A549 (cell line): ENCODE measurements at regions not wholly inside any gene's neighbourhood (a gene's known extent, or its start where the extent isn't known, plus 50 kb on each side); places are given as distances from the start of the nearest gene placed in this dataset.
"Not testable (repeated sequence)": the region's sequence is repeated elsewhere in the genome, so short reads cannot be mapped to it uniquely, and the experiment has no call there.

Experiments used
- ATAC-seq, 2 experiments: fragments of 200-7000 bp in 1 of 2; fragments of >200 bp in 1 of 2; cut with Nextera tagmentation in 1 of 2; cut with Tn5 transposase in 1 of 2; 3 replicates each; pipeline versions ENCODE4 v1.8.0 to v1.9.1; 2018 to 2020; ENCODE audit warnings: mild to moderate bottlenecking in 1 of 2, moderate library complexity in 1 of 2
- CTCF ChIA-PET: fragments of 300-600 bp; sonication (Branson Sonifier 250); formaldehyde crosslinking; extraction: SDS; loops from one replicate; lab custom pipeline; 2021; ENCODE audit warnings: antibody characterized with exemption, inconsistent platforms; lab: Yijun Ruan, JAX
- POLR2A ChIA-PET: fragments of 350-600 bp; formaldehyde crosslinking; extraction: SDS; loops from one replicate; lab custom pipeline; 2021; ENCODE audit warnings: antibody characterized with exemption, inconsistent platforms; lab: Yijun Ruan, JAX
- DNase-seq, 2 experiments: peaks; one replicate each; pipeline versions ENCODE4 v3.0.0 to v3.0.0-alpha.2; 2011 to 2016; ENCODE audit warnings: low read depth in 1 of 2, low spot score in 1 of 2
- FAIRE-seq: peaks from 2 replicates; lab custom pipeline; 2011; peaks lifted over from hg19 to GRCh38; lab: Jason Lieb, UNC
- H3K27ac ChIP-seq, 2 experiments: fragments of >200 bp; sonication (Bioruptor Twin); formaldehyde crosslinking; 3 replicates each; pipeline ENCODE4 v1.5.1; 2016 to 2017
- H3K4me1 ChIP-seq: fragments of >200 bp; sonication (Bioruptor Twin); formaldehyde crosslinking; 3 replicates; pipeline ENCODE4 v1.6.1; 2016
- H3K4me2 ChIP-seq: fragments of >200 bp; sonication (Bioruptor Twin); formaldehyde crosslinking; 3 replicates; pipeline ENCODE4 v1.6.1; 2016
- H3K4me3 ChIP-seq: fragments of >200 bp; sonication (Bioruptor Twin); formaldehyde crosslinking; 3 replicates; pipeline ENCODE4 v1.5.1; 2016
- H3K9me3 ChIP-seq: fragments of >200 bp; sonication (Bioruptor Twin); formaldehyde crosslinking; 3 replicates; pipeline ENCODE4 v1.6.1; 2016
- CBX2 ChIP-seq: fragments of 200-600 bp; sonication (generic); IDR thresholded peaks from 2 replicates; pipeline ENCODE4 v1.6.1; 2016; ENCODE audit warnings: low read depth, mild to moderate bottlenecking, borderline replicate concordance
- ELK1 ChIP-seq: fragments of 150-350 bp; IDR thresholded peaks from 2 replicates; pipeline ENCODE4 v1.6.1; 2014; ENCODE audit warnings: low read depth, mild to moderate bottlenecking, low read length
- HDAC2 ChIP-seq: fragments of 200-600 bp; sonication (generic); IDR thresholded peaks from 2 replicates; pipeline ENCODE4 v1.6.1; 2016
- JUNB ChIP-seq: fragments of >200 bp; sonication (Bioruptor Twin); formaldehyde crosslinking; IDR thresholded peaks from 2 replicates; pipeline ENCODE4 v1.6.1; 2016
- MYC ChIP-seq: IDR thresholded peaks from 2 replicates; pipeline ENCODE4 v1.6.1; 2012; ENCODE audit warnings: mild to moderate bottlenecking, inconsistent platforms, low read length, improper control_type of control experiment, borderline replicate concordance
- RNF2 ChIP-seq: fragments of 200-600 bp; sonication (generic); IDR thresholded peaks from 2 replicates; pipeline ENCODE4 v1.6.1; 2016; ENCODE audit warnings: low read depth, mild to moderate bottlenecking, antibody characterized with exemption, moderate library complexity, borderline replicate concordance
- TP53 ChIP-seq: fragments of 250-450 bp; sonication (Bioruptor Pico); IDR thresholded peaks from 2 replicates; pipeline ENCODE4 v1.5.0; 2021; ENCODE audit warnings: mild to moderate bottlenecking, moderate library complexity
- WGBS: methylation state at CpG from one replicate; pipeline ENCODE4 v1.1.6; 2017; ENCODE audit errors: missing lambda C conversion rate; 5-methylcytosine and 5-hydroxymethylcytosine counted together
- small RNA-seq, 6 experiments: library from RNA; depleted of rRNA; stranded (forward); fragments of <200 nt; gene quantifications; one replicate each; pipeline ENCODE3, GENCODE V24; 2012

DNA sequence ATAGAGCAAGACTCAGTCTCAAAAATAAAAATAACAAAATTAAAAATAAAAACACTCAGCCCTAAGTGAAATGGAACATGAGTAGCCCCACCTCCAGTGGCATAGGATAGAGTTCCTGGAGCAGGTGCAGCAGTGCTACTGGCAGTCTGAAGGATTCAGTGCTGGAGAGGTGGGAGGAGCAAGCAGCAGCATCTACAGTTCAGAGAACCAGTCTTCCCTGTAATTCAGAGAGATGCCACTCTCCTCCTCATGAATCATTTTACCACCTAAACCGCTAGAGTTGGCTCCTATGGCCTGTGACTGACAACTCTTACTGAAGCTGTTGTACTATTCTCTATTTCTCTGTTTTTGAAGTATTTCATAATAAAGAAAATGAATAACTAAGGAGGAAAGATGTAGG lies 56.0 kb upstream of the SMURF2 start:
- POLR2A ChIA-PET: no interaction called here
- FAIRE-seq (no peak), ATAC-seq (peak; percentile 52 to 56; a peak in 4 of 6 replicates), DNase-seq (no peak)
- CTCF ChIA-PET: no interaction called here
- H3K27ac ChIP-seq: no peak overlapping the region
- 51% methylated on average over 1 of the region's 1 CpG for WGBS
- TF ChIP-seq ELK1 (no peak), MYC (no peak), CBX2 (no peak), HDAC2 (no peak), JUNB (no peak), TP53 (CRISPR knock-in tag) (no peak), RNF2 (no peak)
- H3K4me2 ChIP-seq: no peak overlapping the region
- no peaks in the 10 kb centered on the region for H3K9me3 ChIP-seq
- H3K4me1 ChIP-seq: no peaks in the 10 kb centered on the region
- no peak overlapping the region for H3K4me3 ChIP-seq

DNA sequence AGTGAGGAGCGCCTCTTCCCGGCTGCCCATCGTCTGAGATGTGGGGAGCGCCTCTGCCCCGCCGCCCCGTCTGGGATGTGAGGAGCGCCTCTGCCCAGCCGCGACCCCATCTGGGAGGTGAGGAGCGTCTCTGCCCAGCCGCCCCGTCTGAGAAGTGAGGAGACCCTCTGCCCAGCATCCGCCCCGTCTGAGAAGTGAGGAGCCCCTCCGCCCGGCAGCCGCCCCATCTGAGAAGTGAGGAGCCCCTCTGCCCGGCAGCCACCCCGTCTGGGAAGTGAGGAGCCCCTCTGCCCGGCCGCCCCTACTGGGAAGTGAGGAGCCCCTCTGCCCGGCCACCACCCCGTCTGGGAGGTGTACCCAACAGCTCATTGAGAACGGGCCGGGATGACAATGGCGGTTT lies 54.4 kb upstream of the SMURF2 start:
- POLR2A ChIA-PET: interaction anchor here (0.7 kb wide), 1 partner anchor 158 kb away, joined by 7 read pairs; no protein-coding TSS in a partner anchor
- H3K4me1 ChIP-seq, FAIRE-seq, H3K27ac ChIP-seq, H3K9me3 ChIP-seq, H3K4me2 ChIP-seq, CTCF ChIA-PET, H3K4me3 ChIP-seq, DNase-seq, ATAC-seq: not testable (repeated sequence)
- 97% methylated on average over 20 of the region's 27 CpGs for WGBS

DNA sequence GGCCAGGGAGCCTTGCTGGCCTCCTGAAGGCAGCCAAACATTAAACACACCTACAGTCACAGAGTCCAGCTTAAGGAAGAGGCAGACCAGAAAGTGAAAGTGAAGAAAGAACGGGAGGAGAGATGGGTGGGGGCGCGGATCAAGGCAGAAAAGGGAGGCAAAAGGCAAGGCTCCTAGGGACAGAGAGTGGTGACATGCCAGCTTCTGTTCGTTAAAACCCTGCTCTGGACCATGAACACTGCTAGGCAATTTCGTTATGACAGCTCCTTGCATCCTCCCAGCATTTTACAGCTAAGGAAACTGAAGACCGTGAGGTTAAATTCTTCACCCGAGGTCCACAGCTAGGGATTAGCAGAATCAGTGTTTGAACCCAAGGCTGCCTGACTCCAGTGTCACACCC lies 51.7 kb upstream of the SMURF2 start:
- ATAC-seq, DNase-seq, POLR2A ChIA-PET, H3K4me2 ChIP-seq, H3K9me3 ChIP-seq, FAIRE-seq, H3K4me1 ChIP-seq, H3K4me3 ChIP-seq: not testable (repeated sequence)
- CTCF ChIA-PET: interaction anchor here (1.0 to 2.4 kb wide), 3 partner anchors 16 to 65 kb away, joined by 3 to 5 read pairs (median 3); no protein-coding TSS in a partner anchor
- peak overlapping the region in 1 of 2 experiments; percentile 49; a peak in 2 of 6 replicates for H3K27ac ChIP-seq
- 81% methylated on average over 7 of the region's 7 CpGs for WGBS

DNA sequence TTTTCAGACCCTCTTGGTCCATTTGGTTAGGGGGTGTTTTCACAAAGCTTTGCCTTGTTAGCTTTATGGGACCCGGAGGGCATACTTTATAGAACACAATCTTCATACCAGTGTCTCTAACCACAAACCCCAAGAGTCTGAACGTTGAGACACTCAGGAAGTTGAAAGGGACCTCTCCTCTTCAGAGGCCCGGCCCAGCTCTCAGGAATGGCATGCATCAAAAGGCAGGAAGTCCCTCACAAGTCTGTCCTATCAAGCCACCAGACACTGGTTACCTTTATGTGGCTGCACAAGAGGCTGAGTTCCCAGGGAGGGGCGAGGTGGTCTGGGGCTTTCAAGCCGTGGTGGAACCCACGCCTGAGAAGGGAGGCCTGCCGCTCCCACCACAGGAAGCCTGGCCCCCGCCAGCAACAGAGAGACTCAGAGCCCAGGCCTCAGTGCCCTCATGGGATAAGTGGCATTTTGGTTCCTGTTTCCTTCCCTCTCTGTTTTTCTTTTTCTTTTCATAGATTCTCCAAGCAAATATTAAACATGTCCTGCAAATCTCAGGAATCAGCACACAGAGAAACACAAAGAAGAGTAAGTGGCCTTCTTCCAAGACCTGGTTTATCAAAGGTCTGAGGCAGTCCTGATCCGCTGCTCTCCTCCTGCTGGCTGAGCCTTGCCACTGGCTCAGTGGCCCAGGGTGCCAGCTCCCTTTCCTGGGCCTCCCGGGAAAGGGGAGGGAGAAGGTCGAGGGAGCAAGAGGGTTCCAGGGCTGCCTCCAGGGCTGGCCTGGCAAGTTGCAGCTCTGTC lies 50.6 kb upstream of the SMURF2 start:
- CTCF ChIA-PET: interaction anchor here (0.7 to 2.4 kb wide), 5 partner anchors 15 to 1224 kb away, joined by 3 to 5 read pairs (median 4); no protein-coding TSS in a partner anchor
- H3K27ac ChIP-seq: peak overlapping the region in 1 of 2 experiments; percentile 67; a peak in 3 of 6 replicates
- peaks cover 16% of the 10 kb centered on the region for H3K4me1 ChIP-seq
- POLR2A ChIA-PET, H3K4me3 ChIP-seq, H3K4me2 ChIP-seq, H3K9me3 ChIP-seq, DNase-seq: not testable (repeated sequence)
- peak; percentile 60 to 73 for ATAC-seq
- WGBS: 73% methylated on average over 11 of the region's 11 CpGs
- peak; percentile 77 for FAIRE-seq

Small RNA genes in the stretch of these regions (small RNA-seq; reads per million reads assigned to genes)
- gene AC103810.3 (0 reads per million in 6 experiments), gene BPTFP1 (0 reads per million in 6 experiments), gene MINOS1P2 (0 to 0.16 (median 0) reads per million in 6 experiments), gene MIR6080 (0 reads per million in 6 experiments)
